ENCODE measurements at regions not wholly inside any gene's neighbourhood (a gene's known extent, or its start where the extent isn't known, plus 50 kb on each side); places are given as distances from the start of the nearest gene placed in this dataset.
"Not testable (repeated sequence)": the region's sequence is repeated elsewhere in the genome, so short reads cannot be mapped to it uniquely, and the experiment has no call there.

GRCh38 chr6:150767571-150768018 lies 97.9 kb upstream of the MTHFD1L start:
- DNase-seq (ENCODE audit: low spot score): peak; percentile 55

- no peak for DNase-seq (ENCODE audit: low spot score)
Measured at GRCh38 chr6:150770637-150771036, 94.9 kb upstream of the MTHFD1L start.

GRCh38 chr6:150773969-150774368 lies 91.5 kb upstream of the MTHFD1L start:
- DNase-seq (ENCODE audit: low spot score): no peak

- peak; percentile 51 for DNase-seq (ENCODE audit: low spot score)
Measured at GRCh38 chr6:150775415-150776203, 89.9 kb upstream of the MTHFD1L start.

- DNase-seq (ENCODE audit: low spot score): no peak
Measured at GRCh38 chr6:150777736-150778135, 87.8 kb upstream of the MTHFD1L start.

GRCh38 chr6:150783813-150784212 lies 81.7 kb upstream of the MTHFD1L start:
- DNase-seq (ENCODE audit: low spot score): no peak

GRCh38 chr6:150787429-150787828 lies 78.1 kb upstream of the MTHFD1L start:
- DNase-seq (ENCODE audit: low spot score): no peak

- DNase-seq (ENCODE audit: low spot score): no peak
Measured at GRCh38 chr6:150788089-150788488, 77.4 kb upstream of the MTHFD1L start.

GRCh38 chr6:150789906-150790305 lies 75.6 kb upstream of the MTHFD1L start:
- not testable (repeated sequence) for DNase-seq (ENCODE audit: low spot score)

GRCh38 chr6:150791717-150792116 lies 73.8 kb upstream of the MTHFD1L start:
- no peak for DNase-seq (ENCODE audit: low spot score)

- no peak for DNase-seq (ENCODE audit: low spot score)
Measured at GRCh38 chr6:150797949-150798348, 67.6 kb upstream of the MTHFD1L start.

- no peak for DNase-seq (ENCODE audit: low spot score)
Measured at GRCh38 chr6:150799276-150799805, 66.2 kb upstream of the MTHFD1L start.

- no peak for DNase-seq (ENCODE audit: low spot score)
Measured at GRCh38 chr6:150800674-150801314, 64.7 kb upstream of the MTHFD1L start.

GRCh38 chr6:150806790-150807189 lies 58.7 kb upstream of the MTHFD1L start:
- no peak for DNase-seq (ENCODE audit: low spot score)

GRCh38 chr6:150813319-150813992 lies 52.0 kb upstream of the MTHFD1L start:
- no peak for DNase-seq (ENCODE audit: low spot score)

GRCh38 chr6:150813993-150814359 lies 51.5 kb upstream of the MTHFD1L start:
- DNase-seq (ENCODE audit: low spot score): peak; percentile 26

Data from pons (tissue), 1 donor.